H1 (cell line): ENCODE measurements at regions not wholly inside any gene's neighbourhood (a gene's known extent, or its start where the extent isn't known, plus 50 kb on each side); places are given as distances from the start of the nearest gene placed in this dataset.

ENCODE experiments used
- CREB1 ChIP-seq: IDR thresholded peaks from 2 replicates; pipeline ENCODE4 v1.6.1; 2012; ENCODE audit warnings: inconsistent platforms
- HDAC6 ChIP-seq: IDR thresholded peaks from one replicate; pipeline ENCODE4 v1.7.1; 2012; ENCODE audit warnings: low read depth, mild to moderate bottlenecking, inconsistent platforms, low read length, moderate library complexity
- POLR2A ChIP-seq, 2 experiments: IDR thresholded peaks; 1 replicate in 1 of 2; 2 replicates in 1 of 2; pipeline ENCODE4 v1.6.1; 2011; ENCODE audit warnings: low read depth in 2 of 2, low read length in 2 of 2, mild to moderate bottlenecking in 2 of 2; ENCODE audit errors: control extremely low read depth in 1 of 2
- POLR2AphosphoS5 ChIP-seq: IDR thresholded peaks from 2 replicates; pipeline ENCODE4 v1.6.1; 2011; ENCODE audit warnings: low read depth, low read length
- SP1 ChIP-seq: IDR thresholded peaks from 2 replicates; pipeline ENCODE4 v1.6.1; 2011; ENCODE audit warnings: low read depth, low read length
- SRF ChIP-seq: IDR thresholded peaks from 2 replicates; pipeline ENCODE4 v1.6.1; 2011; ENCODE audit warnings: mild to moderate bottlenecking, low read depth, low read length, moderate library complexity
- TAF1 ChIP-seq: IDR thresholded peaks from 2 replicates; pipeline ENCODE4 v1.6.1; 2011; ENCODE audit warnings: mild to moderate bottlenecking, low read depth, low read length
- TF ChIP-seq, protein P1 (sequence below), 3 experiments: IDR thresholded peaks; 1 replicate in 2 of 3; 2 replicates in 1 of 3; pipeline versions ENCODE4 v1.5.1 to v1.6.1; 2011; ENCODE audit warnings: low read length in 3 of 3, mild to moderate bottlenecking in 3 of 3, inconsistent platforms in 2 of 3, low read depth in 1 of 3, moderate library complexity in 1 of 3; ENCODE audit not compliant: insufficient read depth in 1 of 3; ENCODE audit errors: control extremely low read depth in 1 of 3

DNA sequence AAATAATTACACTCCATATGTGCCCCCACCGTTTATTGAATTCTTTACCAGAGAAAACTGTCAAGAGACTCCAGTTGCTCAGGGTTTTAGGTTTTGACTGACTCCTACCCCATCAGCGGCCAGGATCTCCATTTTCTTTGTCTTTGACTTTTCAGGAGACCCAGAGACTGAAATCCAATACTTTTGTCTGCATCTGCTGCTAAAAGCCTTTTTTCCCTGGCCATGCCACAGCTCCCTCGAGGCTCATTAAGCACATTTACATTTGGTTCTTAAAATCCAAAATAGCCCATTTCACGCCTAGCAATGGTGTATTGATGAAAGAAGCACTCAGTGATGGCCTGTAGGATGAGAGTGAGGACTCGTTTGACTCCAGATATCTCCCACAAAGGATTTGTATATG is 332.6 kb upstream of the ACVR2A start:
- TF ChIP-seq TAF1 = no peak
- TF ChIP-seq, protein P1, sequence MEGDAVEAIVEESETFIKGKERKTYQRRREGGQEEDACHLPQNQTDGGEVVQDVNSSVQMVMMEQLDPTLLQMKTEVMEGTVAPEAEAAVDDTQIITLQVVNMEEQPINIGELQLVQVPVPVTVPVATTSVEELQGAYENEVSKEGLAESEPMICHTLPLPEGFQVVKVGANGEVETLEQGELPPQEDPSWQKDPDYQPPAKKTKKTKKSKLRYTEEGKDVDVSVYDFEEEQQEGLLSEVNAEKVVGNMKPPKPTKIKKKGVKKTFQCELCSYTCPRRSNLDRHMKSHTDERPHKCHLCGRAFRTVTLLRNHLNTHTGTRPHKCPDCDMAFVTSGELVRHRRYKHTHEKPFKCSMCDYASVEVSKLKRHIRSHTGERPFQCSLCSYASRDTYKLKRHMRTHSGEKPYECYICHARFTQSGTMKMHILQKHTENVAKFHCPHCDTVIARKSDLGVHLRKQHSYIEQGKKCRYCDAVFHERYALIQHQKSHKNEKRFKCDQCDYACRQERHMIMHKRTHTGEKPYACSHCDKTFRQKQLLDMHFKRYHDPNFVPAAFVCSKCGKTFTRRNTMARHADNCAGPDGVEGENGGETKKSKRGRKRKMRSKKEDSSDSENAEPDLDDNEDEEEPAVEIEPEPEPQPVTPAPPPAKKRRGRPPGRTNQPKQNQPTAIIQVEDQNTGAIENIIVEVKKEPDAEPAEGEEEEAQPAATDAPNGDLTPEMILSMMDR (IDR thresholded peaks at IDR 0.05; ENCODE audit: control extremely low read depth in 1 of 3, insufficient read depth in 1 of 3, low read depth in 1 of 3, low read length in 3 of 3) = no peak
- no peak for TF ChIP-seq POLR2A (IDR thresholded peaks at IDR 0.05; ENCODE audit: control extremely low read depth in 1 of 2, low read depth in 2 of 2, low read length in 2 of 2)
- no peak for TF ChIP-seq CREB1
- no peak for TF ChIP-seq POLR2AphosphoS5
- TF ChIP-seq SP1 = no peak
- no peak for TF ChIP-seq HDAC6
- no peak for TF ChIP-seq SRF
